Neutrophil (primary cell): ENCODE measurements at regions not wholly inside any gene's neighbourhood (a gene's known extent, or its start where the extent isn't known, plus 50 kb on each side); places are given as distances from the start of the nearest gene placed in this dataset.

Experiments used
- H3K27ac ChIP-seq: fragments of 200-600 bp; sonication (generic); 2 replicates; pipeline ENCODE4 v1.5.1; 2016; ENCODE audit warnings: mild to moderate bottlenecking, moderate library complexity
- H3K27me3 ChIP-seq: fragments of 200-600 bp; sonication (generic); 2 replicates; pipeline ENCODE4 v1.6.0; 2016; ENCODE audit warnings: mild to moderate bottlenecking
- H3K36me3 ChIP-seq: fragments of 200-600 bp; sonication (generic); 2 replicates; pipeline ENCODE4 v1.5.1; 2017
- H3K4me1 ChIP-seq, 2 experiments: fragments of 200-600 bp in 1 of 2; sonication (generic) in 1 of 2; 1 replicate in 1 of 2; 2 replicates in 1 of 2; pipeline versions ENCODE4 v1.5.1 to v1.6.1; 2013 to 2016; ENCODE audit warnings: low read depth in 1 of 2, low read length in 1 of 2, mild to moderate bottlenecking in 1 of 2, moderate library complexity in 1 of 2; ENCODE audit not compliant: control insufficient read depth in 1 of 2, insufficient read depth in 1 of 2
- H3K4me3 ChIP-seq, 2 experiments: fragments of 200-600 bp in 1 of 2; sonication (generic) in 1 of 2; 1 replicate in 1 of 2; 2 replicates in 1 of 2; pipeline ENCODE4 v1.5.1; 2013 to 2016; ENCODE audit warnings: low read depth in 1 of 2, low read length in 1 of 2, mild to moderate bottlenecking in 1 of 2, moderate library complexity in 1 of 2
- H3K9me3 ChIP-seq: fragments of 200-600 bp; sonication (generic); 2 replicates; pipeline ENCODE4 v1.5.1; 2016
- TF ChIP-seq, protein P1 (sequence below): fragments of 200-600 bp; sonication (generic); IDR thresholded peaks from 2 replicates; pipeline ENCODE4 v1.5.1; 2016; ENCODE audit warnings: antibody characterized with exemption

DNA sequence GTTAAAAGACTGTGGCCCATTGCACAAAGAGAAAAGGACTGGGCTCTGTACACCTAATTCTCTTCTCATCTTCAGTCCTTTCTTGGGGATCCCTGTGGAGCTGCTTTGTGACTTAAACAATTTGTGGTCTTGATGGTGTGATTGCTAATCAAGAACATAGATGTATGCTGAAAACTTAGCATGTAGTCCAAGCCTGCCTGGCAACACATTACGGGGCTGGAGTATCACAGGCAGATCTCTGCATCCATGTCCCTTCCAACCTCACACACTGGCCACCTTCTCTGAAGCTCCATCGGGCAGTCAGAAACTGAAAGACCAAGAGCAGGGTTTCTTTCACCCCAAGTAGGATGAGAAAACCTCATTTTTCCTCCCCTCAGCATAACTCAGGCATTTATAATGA lies 69.6 kb upstream of the ARGLU1 start:
- TF ChIP-seq, protein P1, sequence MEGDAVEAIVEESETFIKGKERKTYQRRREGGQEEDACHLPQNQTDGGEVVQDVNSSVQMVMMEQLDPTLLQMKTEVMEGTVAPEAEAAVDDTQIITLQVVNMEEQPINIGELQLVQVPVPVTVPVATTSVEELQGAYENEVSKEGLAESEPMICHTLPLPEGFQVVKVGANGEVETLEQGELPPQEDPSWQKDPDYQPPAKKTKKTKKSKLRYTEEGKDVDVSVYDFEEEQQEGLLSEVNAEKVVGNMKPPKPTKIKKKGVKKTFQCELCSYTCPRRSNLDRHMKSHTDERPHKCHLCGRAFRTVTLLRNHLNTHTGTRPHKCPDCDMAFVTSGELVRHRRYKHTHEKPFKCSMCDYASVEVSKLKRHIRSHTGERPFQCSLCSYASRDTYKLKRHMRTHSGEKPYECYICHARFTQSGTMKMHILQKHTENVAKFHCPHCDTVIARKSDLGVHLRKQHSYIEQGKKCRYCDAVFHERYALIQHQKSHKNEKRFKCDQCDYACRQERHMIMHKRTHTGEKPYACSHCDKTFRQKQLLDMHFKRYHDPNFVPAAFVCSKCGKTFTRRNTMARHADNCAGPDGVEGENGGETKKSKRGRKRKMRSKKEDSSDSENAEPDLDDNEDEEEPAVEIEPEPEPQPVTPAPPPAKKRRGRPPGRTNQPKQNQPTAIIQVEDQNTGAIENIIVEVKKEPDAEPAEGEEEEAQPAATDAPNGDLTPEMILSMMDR = no peak
- Histone ChIP-seq H3K27ac (no peak overlapping the region), H3K27me3 (no peaks in the 10 kb centered on the region), H3K9me3 (no peaks in the 10 kb centered on the region), H3K4me1 (no peaks in the 10 kb centered on the region), H3K4me3 (no peak overlapping the region), H3K36me3 (no peaks in the 10 kb centered on the region)

DNA sequence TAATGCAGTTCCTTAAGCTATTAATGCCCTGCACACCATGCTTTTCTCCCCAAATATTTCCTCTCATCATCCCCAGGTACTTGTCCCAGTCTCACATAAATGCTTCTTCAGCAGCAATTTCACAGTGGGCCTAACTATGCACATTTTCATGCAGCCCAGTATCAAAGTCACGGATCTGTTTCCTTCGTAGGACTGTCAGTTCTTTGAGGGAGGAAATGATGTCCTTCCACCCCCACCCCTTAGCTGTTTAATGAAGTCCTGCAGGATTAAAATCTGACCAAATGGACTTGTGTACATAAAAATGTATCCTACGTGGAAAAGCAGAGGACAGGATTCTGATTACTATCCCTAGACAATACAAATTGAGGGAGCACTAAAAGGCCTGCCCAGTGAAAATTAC lies 68.6 kb upstream of the ARGLU1 start:
- no peaks in the 10 kb centered on the region for H3K27me3 ChIP-seq

GRCh38 chr13:106635616-106636015 lies 67.7 kb upstream of the ARGLU1 start:
- no peaks in the 10 kb centered on the region for H3K36me3 ChIP-seq
- no peak overlapping the region for H3K4me3 ChIP-seq
- H3K9me3 ChIP-seq = no peaks in the 10 kb centered on the region
- H3K4me1 ChIP-seq = no peaks in the 10 kb centered on the region
- TF ChIP-seq, protein P1 = no peak
- no peaks in the 10 kb centered on the region for H3K27me3 ChIP-seq
- H3K27ac ChIP-seq = no peak overlapping the region

More for the DNA sequence above, 68.6 kb upstream of the ARGLU1 start:
- Histone ChIP-seq H3K27ac (no peak overlapping the region), H3K4me1 (no peaks in the 10 kb centered on the region), H3K9me3 (no peaks in the 10 kb centered on the region), H3K4me3 (no peak overlapping the region), H3K36me3 (no peaks in the 10 kb centered on the region)
- TF ChIP-seq, protein P1 = no peak

DNA sequence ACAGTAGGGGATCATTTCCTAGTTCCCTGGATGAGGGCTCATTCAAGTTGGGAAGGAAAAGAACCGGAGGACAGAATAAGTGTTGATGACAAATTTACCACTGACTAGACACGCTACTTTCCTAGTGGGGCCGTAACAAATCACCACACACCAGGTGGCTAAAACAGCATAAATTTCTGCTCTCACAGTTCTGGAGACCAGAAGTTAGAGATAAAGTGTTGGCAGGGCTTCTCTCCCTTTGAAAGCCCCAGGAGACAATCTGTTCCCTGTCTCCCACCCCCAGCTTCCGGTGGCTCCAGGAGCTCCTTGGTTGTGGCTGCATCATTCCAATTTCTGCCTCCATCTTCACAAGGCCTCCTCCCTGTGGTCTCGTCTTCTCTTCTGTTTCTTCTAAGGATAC lies 65.4 kb upstream of the ARGLU1 start:
- no peaks in the 10 kb centered on the region for H3K9me3 ChIP-seq
- no peaks in the 10 kb centered on the region for H3K4me1 ChIP-seq
- no peaks in the 10 kb centered on the region for H3K36me3 ChIP-seq
- no peak overlapping the region for H3K27ac ChIP-seq
- H3K4me3 ChIP-seq = no peak overlapping the region
- TF ChIP-seq, protein P1 = no peak
- no peaks in the 10 kb centered on the region for H3K27me3 ChIP-seq

DNA sequence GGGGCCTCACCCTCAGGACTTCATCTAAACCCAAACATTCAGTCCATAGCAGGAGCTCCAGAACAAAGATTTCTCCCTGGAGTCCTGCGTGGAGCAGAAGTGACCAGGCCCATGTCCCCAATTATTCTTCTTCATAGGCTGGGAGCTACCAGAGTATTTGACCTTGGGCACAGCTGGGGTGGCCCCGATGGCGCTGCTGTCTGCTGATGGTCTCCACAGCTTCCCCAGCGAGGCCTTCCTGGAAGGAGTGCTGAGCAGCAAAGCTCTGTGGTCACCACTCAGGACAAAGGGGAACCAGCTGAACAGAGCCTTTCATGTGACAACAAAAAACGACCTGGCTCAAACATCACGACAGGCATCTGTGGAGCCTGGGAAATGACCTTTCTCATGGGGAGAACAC lies 62.7 kb upstream of the ARGLU1 start:
- H3K9me3 ChIP-seq = no peaks in the 10 kb centered on the region
- no peaks in the 10 kb centered on the region for H3K4me1 ChIP-seq
- H3K36me3 ChIP-seq = no peaks in the 10 kb centered on the region
- TF ChIP-seq, protein P1 = no peak
- no peak overlapping the region for H3K27ac ChIP-seq
- no peaks in the 10 kb centered on the region for H3K27me3 ChIP-seq
- no peak overlapping the region for H3K4me3 ChIP-seq

GRCh38 chr13:106630162-106630561 lies 62.2 kb upstream of the ARGLU1 start:
- H3K27me3 ChIP-seq = no peaks in the 10 kb centered on the region
- H3K4me3 ChIP-seq = no peak overlapping the region
- no peaks in the 10 kb centered on the region for H3K9me3 ChIP-seq
- no peaks in the 10 kb centered on the region for H3K4me1 ChIP-seq
- TF ChIP-seq, protein P1 = no peak
- H3K27ac ChIP-seq = no peak overlapping the region
- H3K36me3 ChIP-seq = no peaks in the 10 kb centered on the region
